ENCODE measurements at regions not wholly inside any gene's neighbourhood (a gene's known extent, or its start where the extent isn't known, plus 50 kb on each side); places are given as distances from the start of the nearest gene placed in this dataset.

GRCh38 chr10:57624066-57624465 lies 643.6 kb downstream of the IPMK start:
- Histone ChIP-seq H3K79me2 (ENCODE audit: insufficient read depth, low read length) (no peaks in the 10 kb centered on the region), H3K4me1 (ENCODE audit: insufficient read depth, low read length, poor library complexity, severe bottlenecking) (no peaks in the 10 kb centered on the region), H3K4me2 (ENCODE audit: low read depth, low read length, poor library complexity, severe bottlenecking) (no peak overlapping the region), H3K9ac (ENCODE audit: low read depth, low read length, poor library complexity, severe bottlenecking) (no peak overlapping the region), H3F3A (ENCODE audit: low read depth) (no peaks in the 10 kb centered on the region), H3K4me3 (ENCODE audit: low read length, poor library complexity, severe bottlenecking) (no peak overlapping the region), H3K36me3 (ENCODE audit: insufficient read depth, low read length) (no peaks in the 10 kb centered on the region), H2AFZ (ENCODE audit: low read length) (no peak overlapping the region), H3K27me3 (ENCODE audit: insufficient read depth, low read length, poor library complexity, severe bottlenecking) (no peaks in the 10 kb centered on the region), H3K9me3 (ENCODE audit: insufficient read depth, low read depth, low read length) (no peaks in the 10 kb centered on the region), H3K9me2 (replicated peaks; ENCODE audit: low read depth, low read length) (no peaks in the 10 kb centered on the region), H4K20me1 (ENCODE audit: insufficient read depth, low read length, poor library complexity, severe bottlenecking) (no peaks in the 10 kb centered on the region)
- no peak for TF ChIP-seq EZH2phosphoT487 (IDR thresholded peaks at IDR 0.05; ENCODE audit: borderline replicate concordance)
- TF ChIP-seq, protein P1, sequence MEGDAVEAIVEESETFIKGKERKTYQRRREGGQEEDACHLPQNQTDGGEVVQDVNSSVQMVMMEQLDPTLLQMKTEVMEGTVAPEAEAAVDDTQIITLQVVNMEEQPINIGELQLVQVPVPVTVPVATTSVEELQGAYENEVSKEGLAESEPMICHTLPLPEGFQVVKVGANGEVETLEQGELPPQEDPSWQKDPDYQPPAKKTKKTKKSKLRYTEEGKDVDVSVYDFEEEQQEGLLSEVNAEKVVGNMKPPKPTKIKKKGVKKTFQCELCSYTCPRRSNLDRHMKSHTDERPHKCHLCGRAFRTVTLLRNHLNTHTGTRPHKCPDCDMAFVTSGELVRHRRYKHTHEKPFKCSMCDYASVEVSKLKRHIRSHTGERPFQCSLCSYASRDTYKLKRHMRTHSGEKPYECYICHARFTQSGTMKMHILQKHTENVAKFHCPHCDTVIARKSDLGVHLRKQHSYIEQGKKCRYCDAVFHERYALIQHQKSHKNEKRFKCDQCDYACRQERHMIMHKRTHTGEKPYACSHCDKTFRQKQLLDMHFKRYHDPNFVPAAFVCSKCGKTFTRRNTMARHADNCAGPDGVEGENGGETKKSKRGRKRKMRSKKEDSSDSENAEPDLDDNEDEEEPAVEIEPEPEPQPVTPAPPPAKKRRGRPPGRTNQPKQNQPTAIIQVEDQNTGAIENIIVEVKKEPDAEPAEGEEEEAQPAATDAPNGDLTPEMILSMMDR (conservative IDR thresholded peaks at IDR 0.05; ENCODE audit: low read length) = no peak

DNA sequence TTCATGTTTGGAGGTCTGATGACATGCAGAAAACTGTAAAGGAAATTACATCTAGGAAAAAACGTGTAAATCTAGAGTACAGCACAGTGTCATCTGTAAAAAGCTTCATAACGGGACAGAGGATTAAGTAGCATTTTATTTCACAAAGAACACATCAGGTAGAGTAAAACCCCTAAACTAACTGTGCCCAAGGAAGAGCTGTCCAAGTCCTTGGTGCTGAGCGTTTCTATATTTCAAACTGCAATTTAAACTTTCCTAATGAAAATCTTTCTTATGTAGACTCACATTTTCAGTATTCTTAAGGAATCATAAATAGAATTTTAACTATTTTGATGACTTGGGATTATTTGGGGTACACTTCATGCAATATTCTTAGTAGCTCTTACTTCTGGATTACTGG lies 646.2 kb downstream of the IPMK start:
- TF ChIP-seq, protein P1 (conservative IDR thresholded peaks at IDR 0.05; ENCODE audit: low read length) = no peak
- TF ChIP-seq EZH2phosphoT487 (IDR thresholded peaks at IDR 0.05; ENCODE audit: borderline replicate concordance) = no peak
- no peak overlapping the region for H2AFZ ChIP-seq (ENCODE audit: low read length)
- H3K79me2 ChIP-seq (ENCODE audit: insufficient read depth, low read length) = no peaks in the 10 kb centered on the region
- H3K27me3 ChIP-seq (ENCODE audit: insufficient read depth, low read length, poor library complexity, severe bottlenecking) = no peaks in the 10 kb centered on the region
- H4K20me1 ChIP-seq (ENCODE audit: insufficient read depth, low read length, poor library complexity, severe bottlenecking) = no peaks in the 10 kb centered on the region
- no peaks in the 10 kb centered on the region for H3K9me3 ChIP-seq (ENCODE audit: insufficient read depth, low read depth, low read length)
- no peaks in the 10 kb centered on the region for H3K9me2 ChIP-seq (replicated peaks; ENCODE audit: low read depth, low read length)
- no peaks in the 10 kb centered on the region for H3K36me3 ChIP-seq (ENCODE audit: insufficient read depth, low read length)
- no peak overlapping the region for H3K9ac ChIP-seq (ENCODE audit: low read depth, low read length, poor library complexity, severe bottlenecking)
- H3F3A ChIP-seq (ENCODE audit: low read depth) = no peaks in the 10 kb centered on the region
- no peak overlapping the region for H3K4me2 ChIP-seq (ENCODE audit: low read depth, low read length, poor library complexity, severe bottlenecking)
- H3K4me3 ChIP-seq (ENCODE audit: low read length, poor library complexity, severe bottlenecking) = no peak overlapping the region
- no peaks in the 10 kb centered on the region for H3K4me1 ChIP-seq (ENCODE audit: insufficient read depth, low read length, poor library complexity, severe bottlenecking)

- TF ChIP-seq, protein P1 (conservative IDR thresholded peaks at IDR 0.05; ENCODE audit: low read length) = no peak
- TF ChIP-seq EZH2phosphoT487 (IDR thresholded peaks at IDR 0.05; ENCODE audit: borderline replicate concordance) = no peak
- H3K4me1 ChIP-seq (ENCODE audit: insufficient read depth, low read length, poor library complexity, severe bottlenecking) = no peaks in the 10 kb centered on the region
- no peaks in the 10 kb centered on the region for H3K27me3 ChIP-seq (ENCODE audit: insufficient read depth, low read length, poor library complexity, severe bottlenecking)
- no peak overlapping the region for H3K9ac ChIP-seq (ENCODE audit: low read depth, low read length, poor library complexity, severe bottlenecking)
- no peaks in the 10 kb centered on the region for H3K79me2 ChIP-seq (ENCODE audit: insufficient read depth, low read length)
- no peak overlapping the region for H3K4me3 ChIP-seq (ENCODE audit: low read length, poor library complexity, severe bottlenecking)
- no peaks in the 10 kb centered on the region for H3K36me3 ChIP-seq (ENCODE audit: insufficient read depth, low read length)
- no peak overlapping the region for H2AFZ ChIP-seq (ENCODE audit: low read length)
- H3K9me3 ChIP-seq (ENCODE audit: insufficient read depth, low read depth, low read length) = no peaks in the 10 kb centered on the region
- no peaks in the 10 kb centered on the region for H4K20me1 ChIP-seq (ENCODE audit: insufficient read depth, low read length, poor library complexity, severe bottlenecking)
- H3K9me2 ChIP-seq (replicated peaks; ENCODE audit: low read depth, low read length) = no peaks in the 10 kb centered on the region
- no peaks in the 10 kb centered on the region for H3F3A ChIP-seq (ENCODE audit: low read depth)
- H3K4me2 ChIP-seq (ENCODE audit: low read depth, low read length, poor library complexity, severe bottlenecking) = no peak overlapping the region
Measured at GRCh38 chr10:57605948-57606485, 661.7 kb downstream of the IPMK start.
